ENCODE measurements at regions not wholly inside any gene's neighbourhood (a gene's known extent, or its start where the extent isn't known, plus 50 kb on each side); places are given as distances from the start of the nearest gene placed in this dataset.

DNA sequence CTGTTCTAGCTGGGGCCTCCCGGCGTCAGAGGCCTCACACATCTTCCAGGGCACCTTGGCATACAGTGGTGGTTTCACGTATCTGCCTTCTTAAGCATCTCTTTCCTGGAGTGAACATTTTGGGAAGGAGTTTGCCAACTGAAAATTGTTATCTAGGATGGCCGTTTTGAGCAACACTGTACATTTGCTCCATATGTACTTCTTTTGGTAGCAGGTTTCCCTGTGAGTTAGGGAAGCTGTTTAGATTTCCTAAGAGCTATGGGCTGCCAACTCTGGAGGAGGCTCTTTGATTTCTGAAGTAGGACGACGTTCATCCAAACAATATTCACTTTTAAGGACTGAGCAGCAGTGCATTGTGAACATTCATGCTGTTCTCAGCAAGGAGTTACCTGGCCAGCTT lies 665.9 kb downstream of the SQOR start:
- DNase-seq (ENCODE audit: low read depth in 1 of 2, low spot score in 1 of 2): no peak

DNA sequence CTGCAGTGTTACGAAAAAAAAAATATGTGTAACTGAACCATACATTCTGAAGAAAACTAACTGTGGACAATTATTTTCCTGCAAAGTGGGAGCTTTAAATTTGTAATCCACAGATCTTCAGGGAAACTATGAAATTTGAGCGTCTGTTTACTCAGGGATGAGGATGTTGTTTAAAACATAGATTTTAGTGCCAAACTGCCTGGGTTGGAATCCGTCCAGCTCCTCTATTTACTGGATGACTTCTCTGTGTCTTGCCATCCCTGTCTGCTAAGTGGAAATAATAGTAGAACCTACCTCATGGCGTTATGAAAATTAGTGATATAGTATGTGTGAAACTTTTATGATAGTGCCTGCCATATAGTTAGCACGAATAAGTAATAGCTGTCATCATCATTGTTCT lies 666.5 kb downstream of the SQOR start:
- no peak for DNase-seq (ENCODE audit: low read depth in 1 of 2, low spot score in 1 of 2)

DNA sequence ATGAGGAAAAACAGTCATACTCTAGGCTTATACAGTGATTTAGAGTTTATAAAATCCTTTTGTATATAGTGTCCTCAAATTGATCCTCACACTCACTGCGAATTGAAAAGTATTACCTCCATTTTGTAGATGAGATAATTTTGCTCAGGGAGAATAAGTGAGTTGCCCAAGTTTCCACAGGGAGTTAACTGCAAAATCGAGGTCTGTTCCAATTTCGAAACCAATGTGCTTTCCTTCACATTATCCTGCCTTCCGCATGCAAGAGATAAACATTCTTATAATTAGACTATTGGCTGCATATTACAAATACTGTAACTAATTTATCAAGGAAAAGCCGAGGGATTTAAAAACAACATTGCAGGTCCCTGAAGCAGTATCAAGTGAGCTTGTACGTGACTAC lies 667.0 kb downstream of the SQOR start:
- no peak for DNase-seq (ENCODE audit: low read depth in 1 of 2, low spot score in 1 of 2)

DNA sequence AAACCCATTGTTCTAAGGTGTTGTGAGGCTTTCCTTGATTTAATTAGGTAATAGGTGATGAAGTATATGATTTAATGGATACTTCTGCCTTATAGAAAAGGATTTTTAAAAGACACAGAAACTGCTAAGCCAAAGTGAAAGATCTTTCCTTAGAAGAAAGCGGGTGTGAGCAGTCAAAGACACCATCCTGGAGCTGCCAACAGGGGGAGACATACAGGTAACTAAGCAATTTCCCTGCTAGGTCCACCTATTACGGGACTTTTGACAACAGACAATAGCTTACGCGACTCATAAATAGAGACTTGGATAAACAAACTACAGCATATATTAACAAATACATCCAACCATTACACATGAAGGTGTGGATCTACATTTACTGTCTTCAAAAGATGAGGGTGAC lies 669.5 kb downstream of the SQOR start:
- no peak for DNase-seq (ENCODE audit: low read depth in 1 of 2, low spot score in 1 of 2)

DNA sequence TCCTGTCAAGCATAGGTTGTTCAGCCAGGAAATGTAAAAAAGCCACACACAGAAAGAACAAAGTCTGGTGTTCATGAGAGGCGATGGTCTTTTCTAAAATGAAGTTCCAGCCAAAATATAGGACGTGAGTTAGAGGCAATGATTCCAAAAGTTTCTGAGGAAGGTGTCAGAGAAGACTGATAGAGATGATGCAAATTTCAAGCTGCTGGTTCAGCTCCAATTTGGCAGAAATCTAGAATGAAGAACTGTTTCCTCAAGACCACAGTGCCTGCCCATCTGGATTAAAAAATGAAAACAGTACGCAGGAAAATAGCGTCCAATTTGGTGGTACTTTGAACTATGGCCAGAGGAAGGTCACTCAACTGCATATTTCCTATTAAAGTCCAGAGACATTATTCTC lies 672.9 kb downstream of the SQOR start:
- DNase-seq (ENCODE audit: low read depth in 1 of 2, low spot score in 1 of 2): no peak

DNA sequence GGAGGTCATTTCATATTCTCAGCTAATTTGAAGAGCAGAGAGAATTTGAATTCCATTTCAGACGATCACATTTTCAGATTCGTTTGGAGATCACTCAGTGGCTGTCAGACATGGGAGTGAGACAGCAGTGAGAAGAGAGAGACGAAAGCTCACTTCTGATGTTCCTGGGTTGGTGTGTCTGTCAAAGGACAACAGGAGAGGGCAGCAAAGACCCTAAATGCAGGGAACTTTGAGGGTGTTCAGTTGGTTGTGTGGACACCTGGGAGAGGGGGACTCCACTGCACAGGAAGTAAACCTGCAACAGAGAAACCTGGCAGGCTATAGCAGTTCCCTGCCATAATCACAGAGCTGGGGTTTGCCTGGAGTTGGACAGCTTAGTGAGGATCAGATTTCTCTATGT lies 675.1 kb downstream of the SQOR start:
- no peak for DNase-seq (ENCODE audit: low read depth in 1 of 2, low spot score in 1 of 2)

DNA sequence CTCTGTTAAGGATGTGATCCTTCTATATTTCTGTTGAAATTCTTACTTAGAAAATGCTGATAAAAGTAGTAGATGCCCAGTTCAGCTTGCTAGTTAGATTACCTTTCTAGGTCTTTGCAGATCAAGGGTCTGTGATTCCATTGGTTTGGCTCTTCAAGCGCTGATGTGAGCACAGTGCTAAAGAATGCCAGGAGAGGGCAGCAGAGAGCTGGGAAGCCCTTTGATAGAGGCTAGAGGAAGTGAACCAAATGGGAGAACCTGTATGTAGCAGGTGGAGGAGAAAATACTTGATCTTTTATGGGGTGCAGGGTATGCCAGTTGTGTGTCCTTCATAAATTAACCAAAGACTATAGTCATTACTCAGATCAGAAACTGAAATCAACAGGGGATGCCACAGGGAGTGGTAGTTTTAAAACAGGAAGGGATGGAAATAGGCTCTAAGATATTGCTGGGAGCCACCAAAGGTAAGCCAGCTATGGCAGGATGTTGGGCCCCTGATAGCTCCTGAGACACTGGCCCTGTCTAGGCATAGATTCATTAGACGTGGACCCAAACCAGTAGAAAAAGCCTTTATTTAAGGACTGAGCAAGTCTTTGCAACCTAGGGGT lies 677.4 kb downstream of the SQOR start:
- peak in 1 of 2 donors; percentile 16 for DNase-seq (ENCODE audit: low read depth in 1 of 2, low spot score in 1 of 2)

DNA sequence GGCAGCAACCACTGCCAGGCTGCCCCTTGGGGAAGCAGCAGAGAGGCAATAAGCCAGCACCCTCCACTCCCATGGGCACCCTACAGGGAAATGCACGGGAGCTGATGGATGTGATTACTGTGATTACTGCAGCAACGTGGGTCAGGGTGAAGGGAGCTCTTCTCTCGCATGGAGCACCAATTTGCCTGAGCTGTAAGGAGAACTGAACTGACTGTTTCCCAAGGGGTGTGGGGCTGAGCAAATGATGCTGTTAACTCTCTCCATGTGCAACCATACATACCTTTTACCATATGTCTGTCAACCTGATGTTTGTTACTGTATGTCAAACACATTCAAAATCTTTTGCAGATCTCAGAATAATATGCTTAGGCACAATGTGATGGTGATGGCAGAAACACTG lies 680.6 kb downstream of the SQOR start:
- no peak for DNase-seq (ENCODE audit: low read depth in 1 of 2, low spot score in 1 of 2)

DNA sequence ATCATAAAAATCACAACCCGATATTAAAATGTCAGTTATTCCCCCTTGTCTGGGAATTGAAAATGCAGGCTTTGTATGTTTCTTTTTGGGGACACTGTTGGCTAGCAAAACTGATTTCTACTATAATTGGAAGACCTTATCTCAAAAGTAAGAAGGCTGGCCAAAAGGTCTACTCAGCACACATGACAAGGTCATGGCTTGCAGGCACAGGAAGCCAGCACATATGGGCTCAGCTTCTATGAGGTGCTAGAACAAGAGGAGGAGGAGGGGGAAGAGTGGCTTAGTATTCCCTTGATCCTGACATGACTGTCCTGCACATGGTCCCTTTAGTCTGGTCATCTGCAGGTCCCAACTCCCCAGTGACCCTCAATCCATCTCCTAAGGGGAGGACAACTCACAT lies 681.2 kb downstream of the SQOR start:
- no peak for DNase-seq (ENCODE audit: low read depth in 1 of 2, low spot score in 1 of 2)

DNA sequence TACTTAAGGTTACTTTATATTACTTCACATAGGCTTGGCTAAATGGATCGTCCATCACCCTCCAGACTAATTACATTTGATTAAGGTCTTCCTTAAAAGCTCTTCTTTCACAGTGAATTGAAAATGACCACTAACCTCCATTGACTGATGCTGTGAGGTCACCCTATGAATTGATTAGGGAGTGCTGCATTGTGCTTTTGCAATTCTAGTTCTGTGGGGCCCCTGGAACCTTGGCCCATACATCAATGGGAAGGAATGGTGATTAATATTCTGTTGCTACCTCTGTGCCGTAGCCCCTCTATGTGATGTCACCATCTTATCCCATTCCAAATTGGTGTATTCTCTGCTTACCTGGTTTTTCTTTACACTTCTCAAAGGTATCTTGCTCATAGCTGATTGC lies 682.2 kb downstream of the SQOR start:
- no peak for DNase-seq (ENCODE audit: low read depth in 1 of 2, low spot score in 1 of 2)

DNA sequence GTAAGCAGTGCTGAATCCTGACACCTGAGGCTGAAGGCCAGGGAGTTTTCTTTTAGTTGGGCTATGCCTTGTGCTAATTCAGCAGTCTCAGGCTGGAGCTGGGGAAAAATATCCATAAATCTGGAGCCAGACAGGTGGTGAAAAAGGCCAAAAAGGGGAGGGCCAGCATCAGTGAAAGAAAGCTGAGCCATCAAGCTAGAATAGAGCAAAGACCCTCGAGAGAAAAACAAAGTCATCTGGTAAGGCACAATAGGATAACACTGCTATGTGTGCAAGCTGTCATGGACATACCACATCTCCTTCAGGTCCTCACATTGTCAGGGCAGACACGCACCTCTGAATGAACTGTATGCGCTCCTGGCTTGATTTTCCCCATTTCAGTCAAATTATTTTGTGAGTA lies 687.9 kb downstream of the SQOR start:
- no peak for DNase-seq (ENCODE audit: low read depth in 1 of 2, low spot score in 1 of 2)

DNA sequence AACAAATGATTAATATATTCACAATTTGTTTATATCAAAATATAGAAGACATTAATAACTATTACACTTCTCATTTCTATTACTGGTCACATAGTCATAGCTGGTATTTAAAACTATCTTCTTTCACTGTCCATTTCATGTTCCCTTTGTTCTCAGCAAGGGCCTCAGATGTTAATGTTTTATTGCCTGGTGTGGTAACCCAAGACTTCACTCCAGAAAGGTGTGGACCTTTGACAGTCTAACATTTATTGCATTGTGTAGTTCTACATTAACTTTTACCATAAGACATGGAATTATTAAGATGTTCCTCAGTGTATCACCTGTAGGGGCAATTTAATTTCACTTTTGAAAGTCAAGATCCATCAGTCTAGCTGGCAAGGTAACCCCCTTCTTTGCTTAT lies 691.3 kb downstream of the SQOR start:
- DNase-seq (ENCODE audit: low read depth in 1 of 2, low spot score in 1 of 2): no peak

DNA sequence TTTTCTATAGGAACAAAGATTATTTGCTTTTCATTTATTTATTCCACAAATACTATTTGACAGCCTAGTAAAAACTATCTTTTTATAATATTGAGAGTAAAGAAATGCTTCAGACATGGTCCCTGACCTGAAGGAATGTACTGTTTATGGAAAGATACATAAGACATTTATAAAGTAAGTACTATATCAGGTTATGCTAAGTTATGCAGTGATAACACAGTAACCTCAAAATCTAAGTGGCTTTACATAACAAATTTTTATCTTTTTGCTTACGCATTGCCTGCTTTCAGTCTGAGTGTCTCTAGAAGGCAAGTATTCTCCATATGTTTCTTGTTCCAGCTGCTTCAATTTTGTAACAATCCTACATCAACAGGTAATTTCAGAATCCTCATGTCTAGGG lies 694.0 kb downstream of the SQOR start:
- no peak for DNase-seq (ENCODE audit: low read depth in 1 of 2, low spot score in 1 of 2)

DNA sequence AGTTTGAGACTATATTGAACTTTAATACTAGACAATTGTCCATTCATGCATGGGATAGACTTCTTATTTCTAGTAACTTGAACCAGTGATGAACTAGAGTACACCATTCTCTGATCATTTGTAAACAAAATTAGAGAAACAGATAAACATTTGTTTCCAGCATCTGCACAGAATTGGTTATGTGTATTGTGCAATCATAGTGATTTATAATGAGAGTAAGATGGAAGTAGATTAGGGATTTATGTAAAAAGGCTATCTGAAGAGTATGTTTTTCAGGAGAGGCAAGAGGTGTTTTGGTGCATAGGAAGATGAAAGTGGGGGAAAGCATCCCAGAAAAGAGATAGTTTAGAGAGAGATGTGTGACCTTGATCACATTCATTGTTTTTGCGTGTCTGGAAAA lies 695.0 kb downstream of the SQOR start:
- no peak for DNase-seq (ENCODE audit: low read depth in 1 of 2, low spot score in 1 of 2)

DNA sequence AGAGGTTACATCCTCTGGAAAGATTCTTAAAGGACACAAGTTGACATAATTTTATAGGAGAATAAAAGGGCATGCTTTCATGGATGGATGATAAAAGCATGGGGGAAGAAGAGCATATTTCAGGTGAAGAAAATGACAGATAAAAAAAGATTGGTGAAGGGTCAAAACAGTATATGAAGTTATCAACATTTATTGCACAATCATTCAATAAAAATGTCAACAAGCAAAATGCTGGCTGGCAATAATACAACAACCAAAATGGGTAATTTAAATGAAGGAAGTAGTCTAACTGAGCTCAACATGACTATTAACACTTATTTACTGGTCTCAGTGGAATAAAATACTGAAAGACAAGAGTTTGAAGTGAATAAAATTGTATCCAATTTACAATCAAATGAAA lies 696.7 kb downstream of the SQOR start:
- DNase-seq (ENCODE audit: low read depth in 1 of 2, low spot score in 1 of 2): no peak

DNA sequence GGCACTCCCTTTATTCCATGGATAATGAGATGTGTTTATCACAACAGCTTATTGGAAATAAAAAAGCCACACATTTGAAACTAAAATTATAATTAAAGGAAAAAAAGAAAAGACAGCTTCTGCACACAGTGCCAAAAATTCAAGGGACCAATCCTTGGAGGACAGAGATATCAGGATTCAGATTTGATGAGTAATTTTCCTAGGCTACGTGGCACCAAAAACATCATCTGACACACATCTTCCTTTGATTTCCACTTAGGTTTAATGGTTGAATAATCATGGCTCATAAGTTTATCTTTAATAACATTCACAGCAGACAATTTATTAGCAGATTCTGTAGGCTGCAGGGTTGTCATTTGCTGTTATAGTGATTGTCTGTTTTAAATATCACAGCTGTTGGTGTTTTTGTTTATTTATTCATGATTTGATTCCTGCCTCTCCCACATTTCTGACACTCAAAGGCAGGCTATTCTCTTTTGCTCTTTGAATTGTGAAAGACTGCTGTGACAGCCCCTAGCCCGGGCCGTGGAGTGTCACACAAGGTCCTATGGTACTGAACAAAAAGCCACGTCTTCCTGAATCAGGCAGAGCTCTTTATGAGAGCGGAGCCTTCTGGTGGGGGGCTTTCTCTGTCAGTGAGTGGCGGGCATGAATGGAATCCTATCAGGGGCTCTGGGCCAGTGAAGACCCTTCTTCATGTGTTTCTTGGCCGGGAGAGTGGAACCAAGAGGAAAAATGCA lies 708.5 kb downstream of the SQOR start:
- no peak for DNase-seq (ENCODE audit: low read depth in 1 of 2, low spot score in 1 of 2)

DNA sequence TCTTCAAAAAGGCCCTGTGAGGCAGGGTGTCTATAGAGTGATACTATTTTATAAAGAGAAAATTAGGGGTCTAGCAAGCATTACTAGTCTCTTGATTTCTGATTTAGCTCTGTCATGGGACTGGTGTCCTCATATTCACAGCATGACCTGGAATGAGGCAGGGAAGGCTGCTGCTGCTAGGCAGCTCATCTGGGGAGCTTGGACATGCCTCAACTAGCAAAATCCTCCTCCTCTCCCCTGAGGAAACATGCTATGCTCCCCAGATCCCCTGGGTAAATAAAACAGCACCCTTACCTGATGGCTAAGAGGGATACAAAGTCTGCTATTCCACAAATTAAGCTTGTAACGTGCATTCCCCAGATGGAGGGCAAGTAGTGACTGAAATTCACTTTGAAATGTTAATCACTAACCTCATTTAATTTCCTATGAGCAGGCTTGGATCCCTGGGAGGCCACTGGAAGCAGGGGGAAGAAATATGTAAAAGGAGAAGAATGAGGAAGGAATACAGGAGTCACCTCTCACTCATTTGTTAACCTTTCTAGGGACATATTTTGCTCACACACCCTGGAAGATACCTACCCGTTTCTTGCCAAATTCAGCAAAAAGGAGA lies 709.4 kb downstream of the SQOR start:
- DNase-seq (ENCODE audit: low read depth in 1 of 2, low spot score in 1 of 2): no peak

DNA sequence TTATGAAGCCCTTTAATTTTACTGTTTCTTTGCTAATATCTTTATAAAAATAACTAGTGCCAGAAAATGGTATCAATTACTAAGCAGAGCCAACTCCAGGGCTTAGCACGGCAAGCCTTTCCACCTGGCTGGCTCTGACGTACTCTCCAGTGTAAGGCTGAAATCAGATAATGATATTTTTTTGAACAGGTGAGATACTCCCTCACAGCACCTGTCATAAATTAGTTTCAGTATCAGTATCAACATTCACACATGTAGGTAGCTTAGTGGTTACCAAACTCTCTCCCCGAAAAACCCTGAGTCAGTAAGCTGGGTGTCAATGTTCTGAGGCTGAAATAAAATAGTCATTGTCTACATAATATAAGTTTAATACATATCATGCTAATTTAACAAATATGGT lies 710.1 kb downstream of the SQOR start:
- DNase-seq (ENCODE audit: low read depth in 1 of 2, low spot score in 1 of 2): no peak

DNA sequence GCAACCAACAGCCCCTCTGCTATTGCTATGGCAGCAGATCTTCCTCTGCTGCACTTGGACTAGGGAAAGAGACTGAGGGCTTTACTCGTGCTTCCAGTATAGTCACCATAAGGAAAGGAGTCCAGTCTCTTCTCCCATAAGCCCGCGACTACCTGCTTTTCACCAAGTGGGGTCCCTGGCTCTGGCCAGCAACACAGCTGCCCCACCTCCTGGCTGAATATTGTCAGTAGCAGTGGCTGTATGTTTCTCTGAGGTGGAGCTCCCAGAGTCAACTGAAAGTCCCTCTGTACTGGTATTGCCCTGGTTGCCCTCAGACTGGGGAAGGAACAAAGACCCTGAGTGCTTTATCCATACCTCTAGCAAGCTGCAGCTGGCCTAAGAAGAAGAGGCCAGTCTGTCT lies 719.6 kb downstream of the SQOR start:
- no peak for DNase-seq (ENCODE audit: low read depth in 1 of 2, low spot score in 1 of 2)

DNA sequence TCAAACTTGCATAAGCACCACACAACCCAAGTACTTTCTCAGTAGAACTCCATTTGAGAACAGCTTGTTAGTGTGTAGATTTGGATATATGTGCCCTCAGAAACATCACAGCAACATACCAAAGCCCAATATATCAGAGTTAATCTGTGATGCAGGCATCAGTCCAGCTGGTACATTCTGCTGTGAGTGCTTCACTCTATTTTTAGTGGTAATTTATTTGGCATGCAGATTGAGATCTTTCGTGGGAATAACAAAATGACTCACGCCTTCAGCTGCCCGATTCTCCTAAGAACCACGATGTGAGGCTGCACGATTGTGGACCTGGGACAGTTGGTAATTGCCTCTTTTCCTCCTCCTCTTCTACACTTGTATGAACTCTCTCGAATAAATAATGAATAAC lies 730.7 kb downstream of the SQOR start:
- DNase-seq (ENCODE audit: low read depth in 1 of 2, low spot score in 1 of 2): no peak

DNA sequence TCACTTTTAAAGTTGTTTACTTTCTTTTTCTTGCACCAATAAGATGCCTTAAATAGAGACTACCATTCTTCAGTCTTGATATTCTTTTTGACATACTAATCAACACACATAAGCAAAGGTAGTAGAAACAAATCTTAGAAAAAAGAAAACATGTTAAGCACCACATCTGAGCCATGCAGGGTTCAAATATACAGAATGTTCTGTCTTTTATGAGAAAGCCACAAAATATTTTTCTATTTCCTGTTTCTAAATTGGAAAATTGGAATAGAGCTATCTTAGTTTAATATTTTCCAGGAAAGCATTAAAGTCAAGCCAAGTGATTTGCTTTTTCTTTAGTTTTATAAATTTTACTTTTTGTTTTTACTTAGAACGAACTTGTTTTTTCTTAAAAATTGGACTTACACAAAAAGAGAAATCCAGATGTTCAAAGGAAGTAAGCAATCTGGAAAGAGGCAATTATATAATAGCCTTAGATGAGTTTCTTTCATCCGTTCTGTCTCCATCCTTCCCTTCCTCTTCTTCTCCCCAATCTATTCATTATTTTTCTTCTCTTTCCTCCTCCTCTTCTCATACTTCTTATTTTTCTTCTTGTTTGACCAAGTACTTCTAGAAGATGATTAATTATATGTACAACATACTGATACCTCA lies 731.7 kb downstream of the SQOR start:
- DNase-seq (ENCODE audit: low read depth in 1 of 2, low spot score in 1 of 2): no peak

DNA sequence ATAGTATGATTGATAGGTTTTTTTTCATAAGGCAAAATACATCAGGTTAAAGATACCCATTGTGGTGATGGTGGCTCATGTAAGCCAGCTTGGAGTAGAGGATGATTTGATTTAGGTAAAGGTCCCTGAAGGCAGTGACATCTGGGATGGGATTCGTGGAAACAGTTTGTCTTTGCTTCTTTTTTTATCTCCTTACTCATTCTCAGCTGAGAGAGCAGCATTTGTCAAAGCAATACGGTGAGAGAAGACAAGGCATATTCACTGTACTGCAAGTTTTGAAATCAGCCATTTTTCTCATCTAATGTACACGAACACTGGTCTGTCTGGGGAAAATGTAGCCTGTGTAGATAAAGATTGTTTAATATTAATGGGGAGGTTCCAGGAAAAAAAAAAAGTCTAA lies 749.1 kb downstream of the SQOR start:
- DNase-seq (ENCODE audit: low read depth in 1 of 2, low spot score in 1 of 2): no peak
